Tibial artery (tissue), 4 donors: ENCODE measurements at regions not wholly inside any gene's neighbourhood (a gene's known extent, or its start where the extent isn't known, plus 50 kb on each side); places are given as distances from the start of the nearest gene placed in this dataset.

ENCODE experiments used
- DNase-seq, 2 donors: peaks; one replicate each; pipeline ENCODE4 v3.0.0-alpha.2; 2019
- H3K27ac ChIP-seq, 2 donors: fragments of 200-600 bp; sonication (generic) in 1 of 2; 1 replicate in 1 of 2; 2 replicates in 1 of 2; pipeline ENCODE4 v1.5.1; 2018 to 2019; ENCODE audit warnings: mild to moderate bottlenecking in 1 of 2
- H3K27me3 ChIP-seq, 2 donors: fragments of 200-600 bp; sonication (generic) in 1 of 2; one replicate each; pipeline versions ENCODE4 v1.5.1 to v1.6.0; 2016 to 2019
- H3K36me3 ChIP-seq, 3 donors: fragments of 200-600 bp; sonication (generic) in 2 of 3; one replicate each; pipeline ENCODE4 v1.5.1; 2016 to 2019; ENCODE audit warnings: mild to moderate bottlenecking in 2 of 3
- H3K4me1 ChIP-seq, 4 donors: fragments of 200-600 bp; sonication (generic) in 2 of 4; 1 replicate in 3 of 4; 2 replicates in 1 of 4; pipeline ENCODE4 v1.5.1; 2016 to 2019
- H3K4me3 ChIP-seq, 2 donors: fragments of 200-600 bp; sonication (generic) in 1 of 2; 1 replicate in 1 of 2; 2 replicates in 1 of 2; pipeline ENCODE4 v1.5.1; 2018 to 2019; ENCODE audit warnings: mild to moderate bottlenecking in 2 of 2
- H3K9me3 ChIP-seq, 3 donors: fragments of 200-600 bp; sonication (generic) in 1 of 3; one replicate each; pipeline ENCODE4 v1.5.1; 2016 to 2019
- CTCF ChIP-seq, 2 experiments: fragments of 200-600 bp in 1 of 2; fragments of 450-650 bp in 1 of 2; IDR thresholded peaks; one replicate each; pipeline ENCODE4 v1.5.1; 2017 to 2019; ENCODE audit warnings: antibody characterized with exemption in 2 of 2, mild to moderate bottlenecking in 1 of 2, moderate library complexity in 1 of 2
- intact Hi-C: fragments of 100-400 bp; cut with DNase I; formaldehyde crosslinking; loops from one replicate; pipeline ENCODE4 v1.15.0; 2023; ENCODE audit warnings: low total_unique reads

GRCh38 chr7:132639983-132640382 is 63.7 kb upstream of the PLXNA4 start:
- DNase-seq: no peak
- no peak overlapping the region for H3K27ac ChIP-seq
- no peak for TF ChIP-seq CTCF (IDR thresholded peaks at IDR 0.05)

DNA sequence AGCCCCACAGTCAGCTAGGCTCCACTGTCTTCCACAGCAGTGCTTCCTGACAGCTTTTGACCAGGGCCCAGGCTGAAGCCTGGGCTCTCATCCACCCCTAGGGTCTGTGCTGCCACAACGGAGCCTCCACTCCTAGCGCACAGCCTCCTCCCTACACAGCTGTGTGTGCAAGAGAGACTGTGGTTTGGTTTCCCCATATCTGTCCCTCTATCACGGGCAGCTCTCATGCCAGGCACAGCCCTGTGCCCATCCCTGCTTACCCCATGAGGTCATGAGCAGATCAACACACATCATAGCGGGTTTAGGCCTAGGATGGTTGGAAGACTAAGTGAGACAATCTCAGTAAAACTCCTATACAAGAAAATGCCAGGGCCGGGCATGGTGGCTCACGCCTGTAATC is 61.7 kb upstream of the PLXNA4 start:
- Histone ChIP-seq H3K9me3 (no peaks in the 10 kb centered on the region), H3K4me3 (no peak overlapping the region), H3K27ac (no peak overlapping the region), H3K36me3 (no peaks in the 10 kb centered on the region), H3K4me1 (no peaks in the 10 kb centered on the region), H3K27me3 (no peaks in the 10 kb centered on the region)
- intact Hi-C loops: no loop called here
- TF ChIP-seq CTCF (IDR thresholded peaks at IDR 0.05): no peak
- DNase-seq: no peak

More at GRCh38 chr7:132639983-132640382, 63.7 kb upstream of the PLXNA4 start:
- intact Hi-C loops: no loop called here
- Histone ChIP-seq H3K27me3 (no peaks in the 10 kb centered on the region), H3K4me1 (no peaks in the 10 kb centered on the region), H3K9me3 (no peaks in the 10 kb centered on the region), H3K36me3 (no peaks in the 10 kb centered on the region), H3K4me3 (no peak overlapping the region)

DNA sequence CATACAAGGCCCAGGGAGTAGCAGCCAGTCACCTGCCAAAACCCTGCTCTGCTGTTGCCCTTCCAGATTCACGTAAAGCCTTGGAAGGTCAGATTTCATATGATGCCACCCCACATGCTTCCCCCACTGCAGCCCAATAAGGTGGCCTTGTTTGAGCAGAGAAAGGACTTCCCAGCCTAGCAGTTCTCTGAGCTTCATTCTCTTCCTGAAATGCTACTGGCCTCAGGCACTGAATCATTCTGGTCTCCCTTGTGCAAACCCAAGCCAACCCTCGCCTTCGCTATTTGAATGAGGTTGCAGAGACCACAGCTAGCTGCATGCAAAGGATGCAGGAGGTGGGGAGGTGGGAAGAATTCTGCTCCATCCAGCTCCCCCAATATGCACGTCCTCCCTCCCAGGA is 60.3 kb upstream of the PLXNA4 start:
- Histone ChIP-seq H3K4me1 (no peaks in the 10 kb centered on the region), H3K36me3 (no peaks in the 10 kb centered on the region), H3K9me3 (no peaks in the 10 kb centered on the region), H3K4me3 (no peak overlapping the region), H3K27me3 (no peaks in the 10 kb centered on the region), H3K27ac (no peak overlapping the region)
- intact Hi-C loops: no loop called here
- DNase-seq: no peak
- TF ChIP-seq CTCF (IDR thresholded peaks at IDR 0.05): no peak

GRCh38 chr7:132635127-132635526 is 58.9 kb upstream of the PLXNA4 start:
- intact Hi-C loops: no loop called here
- Histone ChIP-seq H3K4me1 (no peaks in the 10 kb centered on the region), H3K36me3 (no peaks in the 10 kb centered on the region), H3K27ac (no peak overlapping the region), H3K9me3 (no peaks in the 10 kb centered on the region), H3K4me3 (no peak overlapping the region), H3K27me3 (no peaks in the 10 kb centered on the region)
- DNase-seq: no peak
- TF ChIP-seq CTCF (IDR thresholded peaks at IDR 0.05): no peak

- Histone ChIP-seq H3K36me3 (no peaks in the 10 kb centered on the region), H3K4me1 (no peaks in the 10 kb centered on the region), H3K27me3 (no peaks in the 10 kb centered on the region), H3K4me3 (no peak overlapping the region), H3K9me3 (no peaks in the 10 kb centered on the region), H3K27ac (no peak overlapping the region)
- intact Hi-C loops: no loop called here
- no peak for DNase-seq
- TF ChIP-seq CTCF (IDR thresholded peaks at IDR 0.05): no peak
Measured at GRCh38 chr7:132630834-132631233, 54.6 kb upstream of the PLXNA4 start.
